ENCODE measurements at regions not wholly inside any gene's neighbourhood (a gene's known extent, or its start where the extent isn't known, plus 50 kb on each side); places are given as distances from the start of the nearest gene placed in this dataset.
"Not testable (repeated sequence)": the region's sequence is repeated elsewhere in the genome, so short reads cannot be mapped to it uniquely, and the experiment has no call there.

GRCh38 chr7:25732766-25733217 is 419.2 kb upstream of the NFE2L3 start:
- Histone ChIP-seq H3K27me3 (no peaks in the 10 kb centered on the region), H3K4me3 (no peak overlapping the region), H3K9me3 (no peaks in the 10 kb centered on the region), H3K36me3 (no peaks in the 10 kb centered on the region), H3K4me1 (peaks cover 0 to 22% (median 21%) of the 10 kb centered on the region in 4 donors), H3K27ac (replicated peaks in 1 of 4) (peak overlapping the region in 1 of 4 donors; percentile 63)
- intact Hi-C loops (cut with DNase I): no loop called here
- WGBS: 74% methylated on average over 12 of the region's 12 CpGs
- DNase-seq (ENCODE audit: extremely low spot score): no peak
- no peak for TF ChIP-seq POLR2A (IDR thresholded peaks at IDR 0.05; ENCODE audit: low read depth)

- no peak for DNase-seq (ENCODE audit: extremely low spot score)
- Histone ChIP-seq H3K27me3 (no peaks in the 10 kb centered on the region), H3K4me1 (peaks cover 0 to 21% (median 16%) of the 10 kb centered on the region in 4 donors), H3K9me3 (no peaks in the 10 kb centered on the region), H3K36me3 (no peaks in the 10 kb centered on the region), H3K4me3 (no peak overlapping the region), H3K27ac (replicated peaks in 1 of 4) (no peak overlapping the region)
- 84% methylated on average over 8 of the region's 8 CpGs for WGBS
- TF ChIP-seq POLR2A (IDR thresholded peaks at IDR 0.05; ENCODE audit: low read depth) (no peak), CTCF (IDR thresholded peaks at IDR 0.05) (no peak), POLR2AphosphoS5 (IDR thresholded peaks at IDR 0.05) (no peak), EP300 (IDR thresholded peaks at IDR 0.05) (no peak)
- intact Hi-C loops (cut with DNase I): no loop called here
Measured at GRCh38 chr7:25735674-25736242, 416.2 kb upstream of the NFE2L3 start.

GRCh38 chr7:25738528-25738927 is 413.5 kb upstream of the NFE2L3 start:
- H3K4me1 ChIP-seq: peaks cover 0 to 4% (median 0%) of the 10 kb centered on the region in 4 donors
- no peak overlapping the region for H3K4me3 ChIP-seq
- DNase-seq (ENCODE audit: extremely low spot score): no peak
- H3K36me3 ChIP-seq: no peaks in the 10 kb centered on the region
- H3K9me3 ChIP-seq: no peaks in the 10 kb centered on the region
- H3K27ac ChIP-seq (replicated peaks in 1 of 4): no peak overlapping the region
- intact Hi-C loops (cut with DNase I): no loop called here
- WGBS: 89% methylated on average over 4 of the region's 4 CpGs
- no peak for TF ChIP-seq EP300 (IDR thresholded peaks at IDR 0.05)
- no peak for TF ChIP-seq CTCF (IDR thresholded peaks at IDR 0.05)
- no peak for TF ChIP-seq POLR2AphosphoS5 (IDR thresholded peaks at IDR 0.05)
- TF ChIP-seq POLR2A (IDR thresholded peaks at IDR 0.05; ENCODE audit: low read depth): no peak
- no peaks in the 10 kb centered on the region for H3K27me3 ChIP-seq

GRCh38 chr7:25739143-25739542 is 412.9 kb upstream of the NFE2L3 start:
- no peak overlapping the region for H3K4me3 ChIP-seq
- no peaks in the 10 kb centered on the region for H3K27me3 ChIP-seq
- intact Hi-C loops (cut with DNase I): no loop called here
- no peak for TF ChIP-seq EP300 (IDR thresholded peaks at IDR 0.05)
- TF ChIP-seq POLR2A (IDR thresholded peaks at IDR 0.05; ENCODE audit: low read depth): no peak
- no peak for TF ChIP-seq POLR2AphosphoS5 (IDR thresholded peaks at IDR 0.05)
- no peak for TF ChIP-seq CTCF (IDR thresholded peaks at IDR 0.05)
- no peak for DNase-seq (ENCODE audit: extremely low spot score)
- no peaks in the 10 kb centered on the region for H3K9me3 ChIP-seq
- H3K27ac ChIP-seq (replicated peaks in 1 of 4): no peak overlapping the region
- peaks cover 0 to 4% (median 0%) of the 10 kb centered on the region in 4 donors for H3K4me1 ChIP-seq
- 79% methylated on average over 2 of the region's 2 CpGs for WGBS
- no peaks in the 10 kb centered on the region for H3K36me3 ChIP-seq

- 67% methylated on average over 3 of the region's 3 CpGs for WGBS
- Histone ChIP-seq H3K9me3 (no peaks in the 10 kb centered on the region), H3K27me3 (no peaks in the 10 kb centered on the region)
Measured at GRCh38 chr7:25742316-25742715, 409.7 kb upstream of the NFE2L3 start.

GRCh38 chr7:25743670-25744451 is 408.1 kb upstream of the NFE2L3 start:
- 91% methylated on average over 21 of the region's 37 CpGs for WGBS
- H3K36me3 ChIP-seq; intact Hi-C loops (cut with DNase I): not testable (repeated sequence)

More at GRCh38 chr7:25742316-25742715, 409.7 kb upstream of the NFE2L3 start:
- Histone ChIP-seq H3K4me3 (no peak overlapping the region), H3K4me1 (peaks cover 0 to 4% (median 0%) of the 10 kb centered on the region in 4 donors), H3K27ac (replicated peaks in 1 of 4) (no peak overlapping the region), H3K36me3 (no peaks in the 10 kb centered on the region)
- TF ChIP-seq POLR2A (IDR thresholded peaks at IDR 0.05; ENCODE audit: low read depth): no peak
- TF ChIP-seq POLR2AphosphoS5 (IDR thresholded peaks at IDR 0.05): no peak
- TF ChIP-seq CTCF (IDR thresholded peaks at IDR 0.05): no peak
- TF ChIP-seq EP300 (IDR thresholded peaks at IDR 0.05): no peak
- intact Hi-C loops (cut with DNase I): no loop called here
- DNase-seq (ENCODE audit: extremely low spot score): no peak

More at GRCh38 chr7:25743670-25744451, 408.1 kb upstream of the NFE2L3 start:
- not testable (repeated sequence) for DNase-seq (ENCODE audit: extremely low spot score); H3K4me3 ChIP-seq; H3K27me3 ChIP-seq; H3K9me3 ChIP-seq; H3K27ac ChIP-seq (replicated peaks in 1 of 4); H3K4me1 ChIP-seq
